ENCODE measurements at regions not wholly inside any gene's neighbourhood (a gene's known extent, or its start where the extent isn't known, plus 50 kb on each side); places are given as distances from the start of the nearest gene placed in this dataset.

DNA sequence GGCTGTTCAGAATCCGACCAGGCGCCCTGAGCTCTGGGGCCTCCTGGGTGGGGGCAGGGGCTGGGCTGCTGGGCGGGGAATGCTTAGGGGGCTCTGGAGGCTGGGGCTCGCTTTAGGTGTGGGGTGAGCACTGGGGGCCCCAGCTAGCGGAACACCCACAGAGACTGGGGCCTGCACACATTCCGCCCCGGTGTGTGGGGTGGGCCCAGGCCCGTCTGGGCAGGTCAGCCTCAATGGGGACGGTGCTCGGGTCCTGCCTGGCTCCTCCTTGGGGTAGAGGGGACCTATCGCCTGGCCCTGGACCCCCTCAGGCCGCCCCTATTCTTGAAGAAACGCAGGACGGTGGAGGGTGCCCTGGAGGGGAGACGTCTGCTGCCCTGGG is 364.8 kb downstream of the TMEM121 start:
- TF ChIP-seq, protein P1, sequence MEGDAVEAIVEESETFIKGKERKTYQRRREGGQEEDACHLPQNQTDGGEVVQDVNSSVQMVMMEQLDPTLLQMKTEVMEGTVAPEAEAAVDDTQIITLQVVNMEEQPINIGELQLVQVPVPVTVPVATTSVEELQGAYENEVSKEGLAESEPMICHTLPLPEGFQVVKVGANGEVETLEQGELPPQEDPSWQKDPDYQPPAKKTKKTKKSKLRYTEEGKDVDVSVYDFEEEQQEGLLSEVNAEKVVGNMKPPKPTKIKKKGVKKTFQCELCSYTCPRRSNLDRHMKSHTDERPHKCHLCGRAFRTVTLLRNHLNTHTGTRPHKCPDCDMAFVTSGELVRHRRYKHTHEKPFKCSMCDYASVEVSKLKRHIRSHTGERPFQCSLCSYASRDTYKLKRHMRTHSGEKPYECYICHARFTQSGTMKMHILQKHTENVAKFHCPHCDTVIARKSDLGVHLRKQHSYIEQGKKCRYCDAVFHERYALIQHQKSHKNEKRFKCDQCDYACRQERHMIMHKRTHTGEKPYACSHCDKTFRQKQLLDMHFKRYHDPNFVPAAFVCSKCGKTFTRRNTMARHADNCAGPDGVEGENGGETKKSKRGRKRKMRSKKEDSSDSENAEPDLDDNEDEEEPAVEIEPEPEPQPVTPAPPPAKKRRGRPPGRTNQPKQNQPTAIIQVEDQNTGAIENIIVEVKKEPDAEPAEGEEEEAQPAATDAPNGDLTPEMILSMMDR (IDR thresholded peaks at IDR 0.05): no peak
- TF ChIP-seq POLR2A (IDR thresholded peaks at IDR 0.05): no peak
